GM23338 (cell line): ENCODE measurements at regions not wholly inside any gene's neighbourhood (a gene's known extent, or its start where the extent isn't known, plus 50 kb on each side); places are given as distances from the start of the nearest gene placed in this dataset.

Experiments used
- ATAC-seq: fragments of 200-7000 bp; cut with Tn5 transposase; 3 replicates; pipeline ENCODE4 v1.9.1; 2020
- DNase-seq: peaks from one replicate; pipeline ENCODE4 v3.0.0-alpha.2; 2015; ENCODE audit warnings: low spot score
- H2AFZ ChIP-seq: fragments of 200-600 bp; sonication (generic); 2 replicates; pipeline ENCODE4 v1.8.0; 2016; ENCODE audit warnings: antibody characterized with exemption, mild to moderate bottlenecking, moderate library complexity
- H3F3A ChIP-seq: fragments of 200-600 bp; sonication (generic); replicated peaks from 2 replicates; pipeline ENCODE4 v1.8.0; 2017; ENCODE audit warnings: antibody characterized with exemption, mixed run types, low read depth
- H3K27ac ChIP-seq: fragments of 200-600 bp; sonication (generic); 2 replicates; pipeline ENCODE4 v1.6.1; 2016; ENCODE audit warnings: low read depth
- H3K27me3 ChIP-seq: fragments of 200-600 bp; sonication (generic); 2 replicates; pipeline ENCODE4 v1.8.0; 2016; ENCODE audit warnings: mild to moderate bottlenecking, mixed run types, moderate library complexity; ENCODE audit not compliant: insufficient read depth
- H3K36me3 ChIP-seq: fragments of 200-600 bp; sonication (generic); 2 replicates; pipeline ENCODE4 v1.8.0; 2016; ENCODE audit warnings: mild to moderate bottlenecking; ENCODE audit not compliant: insufficient read depth
- H3K4me1 ChIP-seq: fragments of 200-600 bp; sonication (generic); 2 replicates; pipeline ENCODE4 v1.8.0; 2016; ENCODE audit warnings: mild to moderate bottlenecking, moderate library complexity; ENCODE audit not compliant: insufficient read depth
- H3K4me2 ChIP-seq: fragments of 200-600 bp; sonication (generic); 2 replicates; pipeline ENCODE4 v1.7.1; 2017; ENCODE audit warnings: mixed run types
- H3K4me3 ChIP-seq: fragments of 200-600 bp; sonication (generic); 2 replicates; pipeline ENCODE4 v1.6.1; 2016; ENCODE audit warnings: mixed run types
- H3K79me2 ChIP-seq: fragments of 200-600 bp; sonication (generic); replicated peaks from 2 replicates; pipeline ENCODE4 v1.8.0; 2017; ENCODE audit warnings: mild to moderate bottlenecking; ENCODE audit not compliant: insufficient read depth
- H3K9me2 ChIP-seq: fragments of 200-600 bp; sonication (generic); 2 replicates; pipeline ENCODE4 v1.8.0; 2017; ENCODE audit not compliant: insufficient read depth
- H4K20me1 ChIP-seq: fragments of 200-600 bp; sonication (generic); replicated peaks from 2 replicates; pipeline ENCODE4 v1.8.0; 2017; ENCODE audit warnings: mild to moderate bottlenecking; ENCODE audit not compliant: insufficient read depth
- H3K27ac Mint-ChIP-seq: 2 replicates; pipeline ENCODE4 v1.8.0; 2020; ENCODE audit warnings: inconsistent platforms, mild to moderate bottlenecking, moderate library complexity, mixed read lengths
- H3K27me3 Mint-ChIP-seq: 3 replicates; pipeline ENCODE4 v1.8.0; 2022; ENCODE audit warnings: low read depth, mild to moderate bottlenecking, moderate library complexity, mixed read lengths, inconsistent platforms; ENCODE audit not compliant: insufficient read depth, poor library complexity
- H3K36me3 Mint-ChIP-seq: 3 replicates; pipeline ENCODE4 v1.8.0; 2021; ENCODE audit warnings: low read depth, mild to moderate bottlenecking, inconsistent platforms, moderate library complexity, mixed read lengths
- H3K4me1 Mint-ChIP-seq: 3 replicates; pipeline ENCODE4 v1.8.0; 2020; ENCODE audit warnings: mild to moderate bottlenecking, inconsistent platforms, mixed read lengths
- H3K4me3 Mint-ChIP-seq: 3 replicates; pipeline ENCODE4 v1.8.0; 2021; ENCODE audit warnings: moderate library complexity, mild to moderate bottlenecking, inconsistent platforms, mixed read lengths
- H3K9me3 Mint-ChIP-seq: 3 replicates; pipeline ENCODE4 v1.8.0; 2020; ENCODE audit warnings: moderate library complexity, mild to moderate bottlenecking, inconsistent platforms, mixed read lengths
- CREB1 ChIP-seq: fragments of 250-450 bp; sonication (Bioruptor Pico); IDR thresholded peaks from 2 replicates; pipeline ENCODE4 v1.5.0; 2020; ENCODE audit warnings: low read depth, mild to moderate bottlenecking, moderate library complexity
- EZH2 ChIP-seq: fragments of 200-600 bp; sonication (generic); IDR thresholded peaks from one replicate; pipeline ENCODE4 v1.8.0; 2017; ENCODE audit warnings: antibody characterized with exemption, mild to moderate bottlenecking, low read depth; ENCODE audit not compliant: unreplicated experiment
- EZH2phosphoT487 ChIP-seq: fragments of 200-600 bp; sonication (generic); IDR thresholded peaks from one replicate; pipeline ENCODE4 v1.8.1; 2018; ENCODE audit warnings: antibody characterized with exemption; ENCODE audit not compliant: unreplicated experiment
- JUNB ChIP-seq: IDR thresholded peaks from one replicate; pipeline ENCODE4 v1.6.1; 2016; ENCODE audit warnings: antibody characterized with exemption; ENCODE audit not compliant: unreplicated experiment
- NANOG ChIP-seq: IDR thresholded peaks from 2 replicates; pipeline ENCODE4 v1.6.1; 2016; ENCODE audit warnings: antibody characterized with exemption, borderline replicate concordance
- STAT1 ChIP-seq: IDR thresholded peaks from one replicate; pipeline ENCODE4 v1.6.1; 2016; ENCODE audit warnings: antibody characterized with exemption; ENCODE audit not compliant: unreplicated experiment
- ZNF114 ChIP-seq: fragments of 250-450 bp; sonication (Bioruptor Pico); IDR thresholded peaks from 2 replicates; pipeline ENCODE4 v1.5.0; 2020; ENCODE audit warnings: mild to moderate bottlenecking, moderate library complexity
- ZNF331 ChIP-seq: fragments of 250-450 bp; sonication (Bioruptor Pico); IDR thresholded peaks from 2 replicates; pipeline ENCODE4 v1.5.0; 2020; ENCODE audit warnings: low read depth, mild to moderate bottlenecking, moderate library complexity
- TF ChIP-seq, protein P1 (sequence below), 2 experiments: fragments of 200-600 bp in 1 of 2; sonication (generic) in 1 of 2; conservative IDR thresholded peaks; 2 replicates each; pipeline versions ENCODE4 v1.5.1 to v1.6.1; 2016 to 2017; ENCODE audit warnings: antibody characterized with exemption in 2 of 2, low read depth in 2 of 2, mild to moderate bottlenecking in 2 of 2, moderate library complexity in 1 of 2
- TF ChIP-seq, protein P2 (sequence below): fragments of 250-450 bp; sonication (Bioruptor Pico); IDR thresholded peaks from 2 replicates; pipeline ENCODE4 v1.5.0; 2020; ENCODE audit warnings: mild to moderate bottlenecking, moderate library complexity
- TF ChIP-seq, protein P3 (sequence below): IDR thresholded peaks from one replicate; pipeline ENCODE4 v1.6.1; 2018; ENCODE audit warnings: antibody characterized with exemption; ENCODE audit not compliant: unreplicated experiment
- TF ChIP-seq, protein P4 (sequence below): IDR thresholded peaks from 2 replicates; pipeline ENCODE4 v1.6.1; 2016; ENCODE audit warnings: antibody characterized with exemption

DNA sequence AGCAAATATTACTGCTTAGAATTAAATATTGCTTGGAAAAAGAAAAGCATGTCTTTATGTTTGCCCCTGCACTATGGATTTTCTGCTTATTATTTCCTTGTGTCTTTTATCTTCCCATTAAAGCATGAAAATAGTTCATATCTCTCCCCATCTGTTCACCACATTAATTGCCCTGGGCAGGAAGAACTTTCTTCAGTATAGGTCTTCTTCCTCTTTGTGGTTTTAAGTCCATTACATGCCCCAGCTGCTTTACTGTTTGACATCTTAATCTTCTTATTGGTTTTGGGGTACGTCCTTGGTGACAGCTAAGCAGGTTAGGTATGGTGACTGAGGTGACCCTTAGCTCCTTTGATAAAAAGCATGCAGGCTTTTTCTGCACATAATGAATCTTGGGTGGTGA, 157.3 kb downstream of the AASDH start:
- Histone ChIP-seq H3K79me2 (no peaks in the 10 kb centered on the region), H3K4me2 (no peak overlapping the region), H3K27me3 (no peaks in the 10 kb centered on the region), H2AFZ (no peak overlapping the region), H3F3A (no peaks in the 10 kb centered on the region), H3K36me3 (0 out of 2 replicates have a peak, but pooled peaks cover 3% of the 10 kb centered on the region), H3K27ac (no peak overlapping the region), H3K9me2 (peaks cover 6% of the 10 kb centered on the region; the same call in 1 of the 2 replicates), H4K20me1 (no peaks in the 10 kb centered on the region), H3K4me3 (no peak overlapping the region), H3K4me1 (peaks cover 13% of the 10 kb centered on the region; the same call in 1 of the 2 replicates)
- peaks cover 4% of the 10 kb centered on the region for H3K27me3 Mint-ChIP-seq
- no peak for DNase-seq
- peaks cover 22% of the 10 kb centered on the region for H3K4me1 Mint-ChIP-seq
- H3K27ac Mint-ChIP-seq: no peak overlapping the region
- TF ChIP-seq CREB1 (CRISPR knock-in tag) (no peak), ZNF114 (CRISPR knock-in tag) (no peak), EZH2 (no peak), JUNB (no peak), STAT1 (no peak), NANOG (no peak), EZH2phosphoT487 (no peak), ZNF331 (CRISPR knock-in tag) (no peak)
- TF ChIP-seq, protein P1, sequence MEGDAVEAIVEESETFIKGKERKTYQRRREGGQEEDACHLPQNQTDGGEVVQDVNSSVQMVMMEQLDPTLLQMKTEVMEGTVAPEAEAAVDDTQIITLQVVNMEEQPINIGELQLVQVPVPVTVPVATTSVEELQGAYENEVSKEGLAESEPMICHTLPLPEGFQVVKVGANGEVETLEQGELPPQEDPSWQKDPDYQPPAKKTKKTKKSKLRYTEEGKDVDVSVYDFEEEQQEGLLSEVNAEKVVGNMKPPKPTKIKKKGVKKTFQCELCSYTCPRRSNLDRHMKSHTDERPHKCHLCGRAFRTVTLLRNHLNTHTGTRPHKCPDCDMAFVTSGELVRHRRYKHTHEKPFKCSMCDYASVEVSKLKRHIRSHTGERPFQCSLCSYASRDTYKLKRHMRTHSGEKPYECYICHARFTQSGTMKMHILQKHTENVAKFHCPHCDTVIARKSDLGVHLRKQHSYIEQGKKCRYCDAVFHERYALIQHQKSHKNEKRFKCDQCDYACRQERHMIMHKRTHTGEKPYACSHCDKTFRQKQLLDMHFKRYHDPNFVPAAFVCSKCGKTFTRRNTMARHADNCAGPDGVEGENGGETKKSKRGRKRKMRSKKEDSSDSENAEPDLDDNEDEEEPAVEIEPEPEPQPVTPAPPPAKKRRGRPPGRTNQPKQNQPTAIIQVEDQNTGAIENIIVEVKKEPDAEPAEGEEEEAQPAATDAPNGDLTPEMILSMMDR (conservative IDR thresholded peaks at IDR 0.05; ENCODE audit: low read depth in 2 of 2): no peak
- TF ChIP-seq, protein P2, sequence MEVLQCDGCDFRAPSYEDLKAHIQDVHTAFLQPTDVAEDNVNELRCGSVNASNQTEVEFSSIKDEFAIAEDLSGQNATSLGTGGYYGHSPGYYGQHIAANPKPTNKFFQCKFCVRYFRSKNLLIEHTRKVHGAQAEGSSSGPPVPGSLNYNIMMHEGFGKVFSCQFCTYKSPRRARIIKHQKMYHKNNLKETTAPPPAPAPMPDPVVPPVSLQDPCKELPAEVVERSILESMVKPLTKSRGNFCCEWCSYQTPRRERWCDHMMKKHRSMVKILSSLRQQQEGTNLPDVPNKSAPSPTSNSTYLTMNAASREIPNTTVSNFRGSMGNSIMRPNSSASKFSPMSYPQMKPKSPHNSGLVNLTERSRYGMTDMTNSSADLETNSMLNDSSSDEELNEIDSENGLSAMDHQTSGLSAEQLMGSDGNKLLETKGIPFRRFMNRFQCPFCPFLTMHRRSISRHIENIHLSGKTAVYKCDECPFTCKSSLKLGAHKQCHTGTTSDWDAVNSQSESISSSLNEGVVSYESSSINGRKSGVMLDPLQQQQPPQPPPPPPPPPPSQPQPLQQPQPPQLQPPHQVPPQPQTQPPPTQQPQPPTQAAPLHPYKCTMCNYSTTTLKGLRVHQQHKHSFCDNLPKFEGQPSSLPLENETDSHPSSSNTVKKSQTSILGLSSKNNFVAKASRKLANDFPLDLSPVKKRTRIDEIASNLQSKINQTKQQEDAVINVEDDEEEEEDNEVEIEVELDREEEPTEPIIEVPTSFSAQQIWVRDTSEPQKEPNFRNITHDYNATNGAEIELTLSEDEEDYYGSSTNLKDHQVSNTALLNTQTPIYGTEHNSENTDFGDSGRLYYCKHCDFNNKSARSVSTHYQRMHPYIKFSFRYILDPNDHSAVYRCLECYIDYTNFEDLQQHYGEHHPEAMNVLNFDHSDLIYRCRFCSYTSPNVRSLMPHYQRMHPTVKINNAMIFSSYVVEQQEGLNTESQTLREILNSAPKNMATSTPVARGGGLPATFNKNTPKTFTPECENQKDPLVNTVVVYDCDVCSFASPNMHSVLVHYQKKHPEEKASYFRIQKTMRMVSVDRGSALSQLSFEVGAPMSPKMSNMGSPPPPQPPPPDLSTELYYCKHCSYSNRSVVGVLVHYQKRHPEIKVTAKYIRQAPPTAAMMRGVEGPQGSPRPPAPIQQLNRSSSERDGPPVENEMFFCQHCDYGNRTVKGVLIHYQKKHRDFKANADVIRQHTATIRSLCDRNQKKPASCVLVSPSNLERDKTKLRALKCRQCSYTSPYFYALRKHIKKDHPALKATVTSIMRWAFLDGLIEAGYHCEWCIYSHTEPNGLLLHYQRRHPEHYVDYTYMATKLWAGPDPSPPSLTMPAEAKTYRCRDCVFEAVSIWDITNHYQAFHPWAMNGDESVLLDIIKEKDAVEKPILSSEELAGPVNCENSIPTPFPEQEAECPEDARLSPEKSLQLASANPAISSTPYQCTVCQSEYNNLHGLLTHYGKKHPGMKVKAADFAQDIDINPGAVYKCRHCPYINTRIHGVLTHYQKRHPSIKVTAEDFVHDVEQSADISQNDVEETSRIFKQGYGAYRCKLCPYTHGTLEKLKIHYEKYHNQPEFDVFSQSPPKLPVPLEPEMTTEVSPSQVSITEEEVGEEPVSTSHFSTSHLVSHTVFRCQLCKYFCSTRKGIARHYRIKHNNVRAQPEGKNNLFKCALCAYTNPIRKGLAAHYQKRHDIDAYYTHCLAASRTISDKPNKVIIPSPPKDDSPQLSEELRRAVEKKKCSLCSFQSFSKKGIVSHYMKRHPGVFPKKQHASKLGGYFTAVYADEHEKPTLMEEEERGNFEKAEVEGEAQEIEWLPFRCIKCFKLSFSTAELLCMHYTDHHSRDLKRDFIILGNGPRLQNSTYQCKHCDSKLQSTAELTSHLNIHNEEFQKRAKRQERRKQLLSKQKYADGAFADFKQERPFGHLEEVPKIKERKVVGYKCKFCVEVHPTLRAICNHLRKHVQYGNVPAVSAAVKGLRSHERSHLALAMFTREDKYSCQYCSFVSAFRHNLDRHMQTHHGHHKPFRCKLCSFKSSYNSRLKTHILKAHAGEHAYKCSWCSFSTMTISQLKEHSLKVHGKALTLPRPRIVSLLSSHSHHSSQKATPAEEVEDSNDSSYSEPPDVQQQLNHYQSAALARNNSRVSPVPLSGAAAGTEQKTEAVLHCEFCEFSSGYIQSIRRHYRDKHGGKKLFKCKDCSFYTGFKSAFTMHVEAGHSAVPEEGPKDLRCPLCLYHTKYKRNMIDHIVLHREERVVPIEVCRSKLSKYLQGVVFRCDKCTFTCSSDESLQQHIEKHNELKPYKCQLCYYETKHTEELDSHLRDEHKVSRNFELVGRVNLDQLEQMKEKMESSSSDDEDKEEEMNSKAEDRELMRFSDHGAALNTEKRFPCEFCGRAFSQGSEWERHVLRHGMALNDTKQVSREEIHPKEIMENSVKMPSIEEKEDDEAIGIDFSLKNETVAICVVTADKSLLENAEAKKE (CRISPR knock-in tag): no peak
- TF ChIP-seq, protein P3, sequence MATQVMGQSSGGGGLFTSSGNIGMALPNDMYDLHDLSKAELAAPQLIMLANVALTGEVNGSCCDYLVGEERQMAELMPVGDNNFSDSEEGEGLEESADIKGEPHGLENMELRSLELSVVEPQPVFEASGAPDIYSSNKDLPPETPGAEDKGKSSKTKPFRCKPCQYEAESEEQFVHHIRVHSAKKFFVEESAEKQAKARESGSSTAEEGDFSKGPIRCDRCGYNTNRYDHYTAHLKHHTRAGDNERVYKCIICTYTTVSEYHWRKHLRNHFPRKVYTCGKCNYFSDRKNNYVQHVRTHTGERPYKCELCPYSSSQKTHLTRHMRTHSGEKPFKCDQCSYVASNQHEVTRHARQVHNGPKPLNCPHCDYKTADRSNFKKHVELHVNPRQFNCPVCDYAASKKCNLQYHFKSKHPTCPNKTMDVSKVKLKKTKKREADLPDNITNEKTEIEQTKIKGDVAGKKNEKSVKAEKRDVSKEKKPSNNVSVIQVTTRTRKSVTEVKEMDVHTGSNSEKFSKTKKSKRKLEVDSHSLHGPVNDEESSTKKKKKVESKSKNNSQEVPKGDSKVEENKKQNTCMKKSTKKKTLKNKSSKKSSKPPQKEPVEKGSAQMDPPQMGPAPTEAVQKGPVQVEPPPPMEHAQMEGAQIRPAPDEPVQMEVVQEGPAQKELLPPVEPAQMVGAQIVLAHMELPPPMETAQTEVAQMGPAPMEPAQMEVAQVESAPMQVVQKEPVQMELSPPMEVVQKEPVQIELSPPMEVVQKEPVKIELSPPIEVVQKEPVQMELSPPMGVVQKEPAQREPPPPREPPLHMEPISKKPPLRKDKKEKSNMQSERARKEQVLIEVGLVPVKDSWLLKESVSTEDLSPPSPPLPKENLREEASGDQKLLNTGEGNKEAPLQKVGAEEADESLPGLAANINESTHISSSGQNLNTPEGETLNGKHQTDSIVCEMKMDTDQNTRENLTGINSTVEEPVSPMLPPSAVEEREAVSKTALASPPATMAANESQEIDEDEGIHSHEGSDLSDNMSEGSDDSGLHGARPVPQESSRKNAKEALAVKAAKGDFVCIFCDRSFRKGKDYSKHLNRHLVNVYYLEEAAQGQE: no peak
- TF ChIP-seq, protein P4, sequence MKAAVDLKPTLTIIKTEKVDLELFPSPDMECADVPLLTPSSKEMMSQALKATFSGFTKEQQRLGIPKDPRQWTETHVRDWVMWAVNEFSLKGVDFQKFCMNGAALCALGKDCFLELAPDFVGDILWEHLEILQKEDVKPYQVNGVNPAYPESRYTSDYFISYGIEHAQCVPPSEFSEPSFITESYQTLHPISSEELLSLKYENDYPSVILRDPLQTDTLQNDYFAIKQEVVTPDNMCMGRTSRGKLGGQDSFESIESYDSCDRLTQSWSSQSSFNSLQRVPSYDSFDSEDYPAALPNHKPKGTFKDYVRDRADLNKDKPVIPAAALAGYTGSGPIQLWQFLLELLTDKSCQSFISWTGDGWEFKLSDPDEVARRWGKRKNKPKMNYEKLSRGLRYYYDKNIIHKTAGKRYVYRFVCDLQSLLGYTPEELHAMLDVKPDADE: no peak
- ATAC-seq: no peak
- peaks cover 38% of the 10 kb centered on the region for H3K36me3 Mint-ChIP-seq
- peaks cover 14% of the 10 kb centered on the region for H3K9me3 Mint-ChIP-seq
- no peak overlapping the region for H3K4me3 Mint-ChIP-seq
